DND-41 (cell line): ENCODE measurements at regions not wholly inside any gene's neighbourhood (a gene's known extent, or its start where the extent isn't known, plus 50 kb on each side); places are given as distances from the start of the nearest gene placed in this dataset.
"Not testable (repeated sequence)": the region's sequence is repeated elsewhere in the genome, so short reads cannot be mapped to it uniquely, and the experiment has no call there.

Experiments
- ATAC-seq: fragments of 200-7000 bp; cut with Tn5 transposase; 3 replicates; pipeline ENCODE4 v1.9.1; 2021; ENCODE audit warnings: low read depth; ENCODE audit not compliant: insufficient read depth
- DNase-seq: peaks from one replicate; pipeline ENCODE4 v3.0.0-alpha.2; 2020
- H2AFZ ChIP-seq: 2 replicates; pipeline ENCODE4 v1.6.0; 2012; ENCODE audit warnings: low read depth, low read length
- H3K27ac ChIP-seq: 2 replicates; pipeline ENCODE4 v1.5.1; 2012; ENCODE audit warnings: low read length, inconsistent platforms
- H3K27me3 ChIP-seq: fragments of 200-600 bp; sonication (generic); 2 replicates; pipeline ENCODE4 v1.6.0; 2012; ENCODE audit warnings: low read length, mild to moderate bottlenecking, inconsistent platforms; ENCODE audit not compliant: insufficient read depth, poor library complexity
- H3K36me3 ChIP-seq: 2 replicates; pipeline ENCODE4 v1.5.1; 2012; ENCODE audit warnings: low read length, inconsistent platforms; ENCODE audit not compliant: insufficient read depth
- H3K4me1 ChIP-seq: 2 replicates; pipeline ENCODE4 v1.5.1; 2012; ENCODE audit warnings: mild to moderate bottlenecking, low read length; ENCODE audit not compliant: insufficient read depth
- H3K4me2 ChIP-seq: 2 replicates; pipeline ENCODE4 v1.6.0; 2012; ENCODE audit warnings: mild to moderate bottlenecking, moderate library complexity, low read length, inconsistent platforms; ENCODE audit not compliant: insufficient read depth
- H3K4me3 ChIP-seq, 2 experiments: fragments of 200-600 bp in 1 of 2; shearing (Covaris generic) in 1 of 2; 2 replicates each; pipeline ENCODE4 v1.5.1; 2012 to 2016; ENCODE audit warnings: inconsistent platforms in 2 of 2, low read length in 2 of 2, mild to moderate bottlenecking in 2 of 2, low read depth in 1 of 2, moderate library complexity in 1 of 2
- H3K79me2 ChIP-seq: 2 replicates; pipeline ENCODE4 v1.6.0; 2012; ENCODE audit warnings: low read length, inconsistent platforms; ENCODE audit not compliant: insufficient read depth
- H3K9ac ChIP-seq: 2 replicates; pipeline ENCODE4 v1.6.0; 2012; ENCODE audit warnings: low read depth, mild to moderate bottlenecking, inconsistent platforms, low read length, moderate library complexity
- H3K9me3 ChIP-seq: 2 replicates; pipeline ENCODE4 v1.5.1; 2012; ENCODE audit warnings: low read length, moderate library complexity, mild to moderate bottlenecking, inconsistent platforms; ENCODE audit not compliant: insufficient read depth, severe bottlenecking
- H4K20me1 ChIP-seq: 2 replicates; pipeline ENCODE4 v1.6.0; 2012; ENCODE audit warnings: low read length; ENCODE audit not compliant: insufficient read depth
- EZH2 ChIP-seq: IDR thresholded peaks from 3 replicates; pipeline ENCODE4 v1.6.1; 2012; ENCODE audit warnings: borderline replicate concordance, low read depth, mild to moderate bottlenecking, moderate library complexity, low read length, inconsistent platforms; ENCODE audit not compliant: severe bottlenecking
- TF ChIP-seq, protein P1 (sequence below): IDR thresholded peaks from 2 replicates; pipeline ENCODE4 v1.5.1; 2012; ENCODE audit warnings: borderline replicate concordance, low read length, moderate library complexity, mild to moderate bottlenecking; ENCODE audit not compliant: poor library complexity, severe bottlenecking; ENCODE audit errors: extremely low read depth

DNA sequence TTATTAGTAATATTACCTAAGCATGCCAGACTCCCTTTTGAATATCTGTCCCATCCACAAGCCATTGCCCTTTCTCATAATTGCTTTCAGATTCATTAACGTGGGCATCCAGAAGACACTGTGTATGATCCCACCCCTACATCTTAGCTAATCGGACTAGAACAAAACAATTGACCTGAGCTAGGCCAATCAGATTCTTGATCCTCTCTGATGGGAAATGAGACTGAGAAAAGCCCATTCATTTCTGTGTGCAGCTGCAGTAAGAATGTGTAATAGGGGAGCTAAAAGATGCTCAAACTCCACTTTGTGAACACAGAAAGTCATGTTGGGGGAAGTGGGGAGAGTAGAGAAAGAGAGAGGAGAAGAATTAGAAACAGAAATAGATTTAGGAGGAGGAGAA is 281.7 kb upstream of the G2E3 start:
- H3K4me3 ChIP-seq: no peak overlapping the region
- DNase-seq: no peak
- H3K4me1 ChIP-seq: no peaks in the 10 kb centered on the region
- no peak for TF ChIP-seq EZH2
- TF ChIP-seq, protein P1, sequence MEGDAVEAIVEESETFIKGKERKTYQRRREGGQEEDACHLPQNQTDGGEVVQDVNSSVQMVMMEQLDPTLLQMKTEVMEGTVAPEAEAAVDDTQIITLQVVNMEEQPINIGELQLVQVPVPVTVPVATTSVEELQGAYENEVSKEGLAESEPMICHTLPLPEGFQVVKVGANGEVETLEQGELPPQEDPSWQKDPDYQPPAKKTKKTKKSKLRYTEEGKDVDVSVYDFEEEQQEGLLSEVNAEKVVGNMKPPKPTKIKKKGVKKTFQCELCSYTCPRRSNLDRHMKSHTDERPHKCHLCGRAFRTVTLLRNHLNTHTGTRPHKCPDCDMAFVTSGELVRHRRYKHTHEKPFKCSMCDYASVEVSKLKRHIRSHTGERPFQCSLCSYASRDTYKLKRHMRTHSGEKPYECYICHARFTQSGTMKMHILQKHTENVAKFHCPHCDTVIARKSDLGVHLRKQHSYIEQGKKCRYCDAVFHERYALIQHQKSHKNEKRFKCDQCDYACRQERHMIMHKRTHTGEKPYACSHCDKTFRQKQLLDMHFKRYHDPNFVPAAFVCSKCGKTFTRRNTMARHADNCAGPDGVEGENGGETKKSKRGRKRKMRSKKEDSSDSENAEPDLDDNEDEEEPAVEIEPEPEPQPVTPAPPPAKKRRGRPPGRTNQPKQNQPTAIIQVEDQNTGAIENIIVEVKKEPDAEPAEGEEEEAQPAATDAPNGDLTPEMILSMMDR: no peak
- ATAC-seq: no peak
- no peak overlapping the region for H3K9ac ChIP-seq
- no peak overlapping the region for H3K27ac ChIP-seq
- no peaks in the 10 kb centered on the region for H3K36me3 ChIP-seq
- H4K20me1 ChIP-seq: no peaks in the 10 kb centered on the region
- no peaks in the 10 kb centered on the region for H3K27me3 ChIP-seq
- H3K9me3 ChIP-seq: no peaks in the 10 kb centered on the region
- no peak overlapping the region for H2AFZ ChIP-seq
- no peak overlapping the region for H3K4me2 ChIP-seq
- H3K79me2 ChIP-seq: no peaks in the 10 kb centered on the region

DNA sequence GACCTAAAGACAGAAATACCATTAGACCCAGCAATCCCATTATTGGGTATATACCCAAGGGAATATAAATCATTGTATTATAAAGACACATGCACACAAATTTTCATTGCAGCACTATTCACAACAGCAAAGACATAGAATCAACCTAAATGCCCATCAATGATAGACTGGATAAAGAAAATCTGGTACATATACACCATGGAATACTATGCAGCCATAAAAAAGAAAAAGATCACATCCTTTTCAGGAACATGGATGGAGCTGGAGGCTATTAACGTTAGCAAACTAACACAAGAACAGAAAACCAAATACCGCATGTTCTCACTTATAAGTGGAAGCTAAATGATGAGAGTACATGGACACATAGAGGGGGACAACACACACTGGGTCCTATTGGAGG is 280.1 kb upstream of the G2E3 start:
- not testable (repeated sequence) for H2AFZ ChIP-seq, H3K4me3 ChIP-seq, H3K4me1 ChIP-seq, H3K36me3 ChIP-seq, H3K9ac ChIP-seq, H3K27me3 ChIP-seq, H3K79me2 ChIP-seq, DNase-seq, H3K4me2 ChIP-seq, H3K9me3 ChIP-seq, ATAC-seq, H4K20me1 ChIP-seq, H3K27ac ChIP-seq

DNA sequence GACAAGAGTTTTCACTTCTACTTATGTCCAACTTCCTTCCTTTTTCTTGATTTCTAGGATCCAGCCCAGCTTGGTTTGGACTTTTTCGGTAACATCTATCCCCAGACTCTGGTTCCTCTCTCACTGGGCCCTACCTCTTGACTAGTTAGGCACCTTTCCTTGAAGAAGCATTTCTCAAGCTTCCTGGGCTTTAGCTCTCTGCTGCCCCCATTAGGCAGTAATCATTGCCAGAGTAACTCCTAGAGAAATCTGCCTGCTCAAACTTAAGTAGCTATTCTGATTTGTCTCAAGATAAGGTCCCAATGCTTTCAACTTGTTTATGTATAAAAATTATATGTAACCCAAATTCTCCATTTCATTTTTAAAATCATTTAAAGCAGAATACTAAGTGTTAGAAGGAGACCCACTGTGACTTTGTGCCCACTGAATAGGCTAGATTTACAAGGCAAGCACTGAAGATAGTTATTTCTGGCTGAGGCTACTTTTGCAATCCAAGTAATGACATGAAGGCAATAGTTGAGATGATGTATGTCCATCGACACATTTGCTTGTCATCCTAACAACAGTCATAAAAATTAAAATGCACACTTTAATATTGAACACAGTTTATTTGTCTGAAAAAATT is 275.0 kb upstream of the G2E3 start:
- H2AFZ ChIP-seq: no peak overlapping the region
- H3K9me3 ChIP-seq: no peaks in the 10 kb centered on the region
- no peaks in the 10 kb centered on the region for H4K20me1 ChIP-seq
- ATAC-seq (0 out of 3 replicates have a peak, but pooled peaks have one; percentile 33), DNase-seq (peak; percentile 24)
- no peak overlapping the region for H3K4me2 ChIP-seq
- H3K27me3 ChIP-seq: no peaks in the 10 kb centered on the region
- TF ChIP-seq EZH2: no peak
- TF ChIP-seq, protein P1: peak; percentile 67
- no peaks in the 10 kb centered on the region for H3K36me3 ChIP-seq
- H3K4me1 ChIP-seq: no peaks in the 10 kb centered on the region
- no peak overlapping the region for H3K9ac ChIP-seq
- no peak overlapping the region for H3K27ac ChIP-seq
- H3K79me2 ChIP-seq: no peaks in the 10 kb centered on the region
- no peak overlapping the region for H3K4me3 ChIP-seq

DNA sequence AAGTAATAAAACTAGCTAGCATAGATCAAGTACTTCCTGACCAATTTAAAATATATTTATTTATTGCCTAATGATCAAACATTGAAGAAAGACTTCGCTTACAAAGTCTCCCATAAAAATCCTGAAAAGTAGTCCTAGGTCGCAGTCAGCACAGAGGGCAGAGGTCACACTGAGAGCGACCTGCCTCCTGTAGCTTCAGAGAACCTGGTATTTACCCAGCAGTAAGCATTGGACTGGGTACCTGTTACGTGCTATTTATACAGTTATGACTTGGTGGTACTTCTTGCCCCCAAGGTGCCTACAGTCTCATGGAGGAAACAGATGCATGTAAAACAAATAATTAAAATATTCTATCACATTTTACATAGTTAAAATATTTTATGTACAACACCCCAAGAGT is 274.1 kb upstream of the G2E3 start:
- H4K20me1 ChIP-seq: no peaks in the 10 kb centered on the region
- H3K79me2 ChIP-seq: no peaks in the 10 kb centered on the region
- no peak overlapping the region for H2AFZ ChIP-seq
- H3K4me2 ChIP-seq: no peak overlapping the region
- H3K27me3 ChIP-seq: no peaks in the 10 kb centered on the region
- no peaks in the 10 kb centered on the region for H3K9me3 ChIP-seq
- H3K4me1 ChIP-seq: no peaks in the 10 kb centered on the region
- H3K9ac ChIP-seq: no peak overlapping the region
- no peak overlapping the region for H3K4me3 ChIP-seq
- H3K27ac ChIP-seq: no peak overlapping the region
- TF ChIP-seq, protein P1: no peak
- no peak for TF ChIP-seq EZH2
- ATAC-seq: no peak
- DNase-seq: no peak
- H3K36me3 ChIP-seq: no peaks in the 10 kb centered on the region
